HEK293 (cell line): ENCODE measurements at regions not wholly inside any gene's neighbourhood (a gene's known extent, or its start where the extent isn't known, plus 50 kb on each side); places are given as distances from the start of the nearest gene placed in this dataset.

Experiments used
- CTCF ChIA-PET: fragments of 350-600 bp; formaldehyde crosslinking; extraction: SDS; loops from one replicate; lab custom pipeline; 2021; ENCODE audit warnings: antibody characterized with exemption; lab: Yijun Ruan, JAX
- POLR2A ChIA-PET: fragments of 300-600 bp; formaldehyde crosslinking; extraction: SDS; loops from one replicate; lab custom pipeline; 2020; ENCODE audit warnings: antibody characterized with exemption, inconsistent platforms; lab: Yijun Ruan, JAX
- H3K27ac ChIP-seq: fragments of 200-500 bp; sonication (Bioruptor generic); 2 replicates; pipeline ENCODE4 v1.5.1; 2014; ENCODE audit warnings: low read depth, low read length, control low read depth, inconsistent platforms; ENCODE audit errors: extremely low read depth
- H3K36me3 ChIP-seq, 2 experiments: fragments of 200-500 bp in 1 of 2; sonication (Bioruptor generic) in 1 of 2; 1 replicate in 1 of 2; 2 replicates in 1 of 2; pipeline ENCODE4 v1.5.1; 2014 to 2017; ENCODE audit warnings: inconsistent platforms in 2 of 2, low read length in 2 of 2; ENCODE audit not compliant: control insufficient read depth in 2 of 2, insufficient read depth in 1 of 2
- H3K4me1 ChIP-seq: fragments of 200-500 bp; sonication (Bioruptor generic); 2 replicates; pipeline ENCODE4 v1.5.1; 2014; ENCODE audit warnings: mild to moderate bottlenecking, low read length, inconsistent platforms; ENCODE audit not compliant: control insufficient read depth, insufficient read depth
- H3K4me3 ChIP-seq: 2 replicates; pipeline ENCODE4 v1.5.1; 2011; ENCODE audit warnings: low read depth, mild to moderate bottlenecking, control low read depth, low read length, moderate library complexity
- H3K9me3 ChIP-seq: fragments of 200-500 bp; sonication (Bioruptor generic); 2 replicates; pipeline ENCODE4 v1.5.1; 2014; ENCODE audit warnings: low read depth, low read length, inconsistent platforms; ENCODE audit not compliant: control insufficient read depth, insufficient read depth
- GLI2 ChIP-seq: fragments of 450-650 bp; formaldehyde crosslinking; IDR thresholded peaks from 2 replicates; pipeline ENCODE4; 2017; ENCODE audit warnings: missing biosample characterization, missing genetic modification characterization, low read depth, borderline replicate concordance
- MZF1 ChIP-seq: fragments of 450-650 bp; formaldehyde crosslinking; IDR thresholded peaks from 2 replicates; pipeline ENCODE4 v1.5.1; 2017; ENCODE audit warnings: missing biosample characterization, missing genetic modification characterization, borderline replicate concordance
- OSR2 ChIP-seq: fragments of 450-650 bp; formaldehyde crosslinking; IDR thresholded peaks from 2 replicates; pipeline ENCODE4 v1.5.1; 2016; ENCODE audit warnings: missing biosample characterization, missing genetic modification characterization
- PRDM6 ChIP-seq: fragments of 450-650 bp; formaldehyde crosslinking; IDR thresholded peaks from 2 replicates; pipeline ENCODE4 v1.5.1; 2017; ENCODE audit warnings: missing biosample characterization, missing genetic modification characterization
- REST ChIP-seq: fragments of 450-650 bp; formaldehyde crosslinking; IDR thresholded peaks from 2 replicates; pipeline ENCODE4 v1.5.1; 2016; ENCODE audit warnings: missing biosample characterization, missing genetic modification characterization
- ZBTB8A ChIP-seq: fragments of 450-650 bp; formaldehyde crosslinking; IDR thresholded peaks from 2 replicates; pipeline ENCODE4 v1.5.1; 2016; ENCODE audit warnings: missing biosample characterization, missing genetic modification characterization
- ZIC2 ChIP-seq: fragments of 450-650 bp; formaldehyde crosslinking; IDR thresholded peaks from 2 replicates; pipeline ENCODE4 v1.5.1; 2016; ENCODE audit warnings: missing biosample characterization, missing genetic modification characterization
- ZNF133 ChIP-seq: fragments of 450-650 bp; formaldehyde crosslinking; IDR thresholded peaks from 2 replicates; pipeline ENCODE4 v1.5.1; 2016; ENCODE audit warnings: missing biosample characterization, missing genetic modification characterization
- ZNF214 ChIP-seq: fragments of 450-650 bp; formaldehyde crosslinking; IDR thresholded peaks from 2 replicates; pipeline ENCODE4 v1.5.1; 2017; ENCODE audit warnings: missing biosample characterization, mild to moderate bottlenecking, missing genetic modification characterization, borderline replicate concordance
- ZNF274 ChIP-seq, 2 experiments: fragments of 200-500 bp in 1 of 2; fragments of 450-650 bp in 1 of 2; sonication (Bioruptor generic) in 1 of 2; formaldehyde crosslinking in 1 of 2; IDR thresholded peaks; 2 replicates each; pipeline versions ENCODE4 v1.5.1 to v1.6.1; 2014 to 2016; ENCODE audit warnings: borderline replicate concordance in 1 of 2, inconsistent platforms in 1 of 2, low read length in 1 of 2, missing biosample characterization in 1 of 2, missing genetic modification characterization in 1 of 2
- ZNF280D ChIP-seq: fragments of 450-650 bp; formaldehyde crosslinking; IDR thresholded peaks from 2 replicates; pipeline ENCODE4 v1.5.1; 2016; ENCODE audit warnings: missing biosample characterization, missing genetic modification characterization
- ZNF311 ChIP-seq: fragments of 450-650 bp; formaldehyde crosslinking; IDR thresholded peaks from 2 replicates; pipeline ENCODE4 v1.5.1; 2017; ENCODE audit warnings: missing biosample characterization, missing genetic modification characterization, borderline replicate concordance
- ZNF37A ChIP-seq: fragments of 450-650 bp; IDR thresholded peaks from 2 replicates; pipeline ENCODE4 v1.5.1; 2018; ENCODE audit warnings: missing biosample characterization, missing genetic modification characterization
- ZNF404 ChIP-seq: fragments of 450-650 bp; formaldehyde crosslinking; IDR thresholded peaks from 2 replicates; pipeline ENCODE4 v1.5.1; 2017; ENCODE audit warnings: missing biosample characterization, missing genetic modification characterization
- ZNF473 ChIP-seq: fragments of 450-650 bp; formaldehyde crosslinking; IDR thresholded peaks from 2 replicates; pipeline ENCODE4 v1.5.1; 2017; ENCODE audit warnings: missing biosample characterization, missing genetic modification characterization
- ZNF514 ChIP-seq: fragments of 450-650 bp; formaldehyde crosslinking; IDR thresholded peaks from 2 replicates; pipeline ENCODE4 v1.5.1; 2016; ENCODE audit warnings: missing biosample characterization, missing genetic modification characterization
- ZNF521 ChIP-seq: fragments of 450-650 bp; formaldehyde crosslinking; IDR thresholded peaks from 2 replicates; pipeline ENCODE4 v1.5.1; 2017; ENCODE audit warnings: missing biosample characterization, mild to moderate bottlenecking, missing genetic modification characterization
- ZNF571 ChIP-seq: fragments of 450-650 bp; formaldehyde crosslinking; IDR thresholded peaks from 2 replicates; pipeline ENCODE4 v1.5.0; 2017; ENCODE audit warnings: missing biosample characterization, missing genetic modification characterization
- ZNF596 ChIP-seq: fragments of 450-650 bp; IDR thresholded peaks from 2 replicates; pipeline ENCODE4 v1.5.0; 2018; ENCODE audit warnings: missing biosample characterization, mild to moderate bottlenecking, missing genetic modification characterization, moderate library complexity
- ZNF629 ChIP-seq: fragments of 450-650 bp; formaldehyde crosslinking; IDR thresholded peaks from 2 replicates; pipeline ENCODE4 v1.5.1; 2017; ENCODE audit warnings: missing biosample characterization, missing genetic modification characterization
- ZNF692 ChIP-seq: fragments of 450-650 bp; formaldehyde crosslinking; IDR thresholded peaks from 2 replicates; pipeline ENCODE4 v1.5.1; 2016; ENCODE audit warnings: missing biosample characterization, missing genetic modification characterization

GRCh38 chr2:207356567-207356966 is 173.2 kb upstream of the CREB1 start:
- Histone ChIP-seq H3K9me3 (no peaks in the 10 kb centered on the region), H3K27ac (no peak overlapping the region), H3K36me3 (no peaks in the 10 kb centered on the region), H3K4me3 (no peak overlapping the region), H3K4me1 (no peaks in the 10 kb centered on the region)
- ChIA-PET CTCF (interaction anchor here (0.6 kb wide), 1 partner anchor 387 kb away, joined by 3 read pairs; no protein-coding TSS in a partner anchor), POLR2A (no interaction called here)
- no peak for TF ChIP-seq ZNF133 (tag by site-specific recombination)
- no peak for TF ChIP-seq ZBTB8A (tag by site-specific recombination)

GRCh38 chr2:207357216-207357615 is 172.5 kb upstream of the CREB1 start:
- Histone ChIP-seq H3K27ac (no peak overlapping the region), H3K9me3 (no peaks in the 10 kb centered on the region), H3K4me3 (no peak overlapping the region), H3K4me1 (no peaks in the 10 kb centered on the region), H3K36me3 (no peaks in the 10 kb centered on the region)
- ChIA-PET POLR2A (no interaction called here), CTCF (no interaction called here)
- TF ChIP-seq ZNF571 (tag by site-specific recombination) (no peak), GLI2 (tag by site-specific recombination) (no peak), ZNF514 (tag by site-specific recombination) (no peak), ZNF692 (no peak)

GRCh38 chr2:207362716-207363115 is 167.0 kb upstream of the CREB1 start:
- no peak for TF ChIP-seq PRDM6 (tag by site-specific recombination)
- no peak for TF ChIP-seq ZNF404
- TF ChIP-seq REST: no peak
- TF ChIP-seq ZNF274 (IDR thresholded peaks at IDR 0.05; ENCODE audit: low read length): no peak
- no peak for TF ChIP-seq ZNF274 (tag by site-specific recombination; IDR thresholded peaks at IDR 0.05; ENCODE audit: borderline replicate concordance)
- no peak for TF ChIP-seq ZNF280D
- TF ChIP-seq ZNF473: no peak
- no peak for TF ChIP-seq ZNF311
- no peak for TF ChIP-seq ZNF214 (tag by site-specific recombination)
- no peak for TF ChIP-seq ZNF596
- no peak for TF ChIP-seq ZNF37A (tag by site-specific recombination)
- TF ChIP-seq OSR2: no peak
- no peak for TF ChIP-seq ZNF521 (tag by site-specific recombination)
- no peak for TF ChIP-seq ZNF629 (tag by site-specific recombination)
- no peak for TF ChIP-seq MZF1 (tag by site-specific recombination)
- TF ChIP-seq ZIC2 (tag by site-specific recombination): no peak
- POLR2A ChIA-PET: no interaction called here
- H3K4me1 ChIP-seq: no peaks in the 10 kb centered on the region
- no peak overlapping the region for H3K4me3 ChIP-seq
- H3K36me3 ChIP-seq: no peaks in the 10 kb centered on the region
- no peak overlapping the region for H3K27ac ChIP-seq
- no peaks in the 10 kb centered on the region for H3K9me3 ChIP-seq
- CTCF ChIA-PET: interaction anchor here (0.7 kb wide), 1 partner anchor 160 kb away, joined by 4 read pairs; no protein-coding TSS in a partner anchor
